ENCODE measurements at regions not wholly inside any gene's neighbourhood (a gene's known extent, or its start where the extent isn't known, plus 50 kb on each side); places are given as distances from the start of the nearest gene placed in this dataset.

GRCh38 chr11:21883354-21883753, 309.5 kb upstream of the ANO5 start:
- CTCF ChIA-PET: no interaction called here
- no peaks in the 10 kb centered on the region; a peak in 1 of 4 replicates for H3K4me1 ChIP-seq (ENCODE audit: control insufficient read depth in 1 of 2, insufficient read depth in 2 of 2, low read depth in 1 of 2, low read length in 1 of 2)
- TF ChIP-seq MAX (IDR thresholded peaks at IDR 0.05; ENCODE audit: low read depth) (no peak), YY1 (IDR thresholded peaks at IDR 0.05; ENCODE audit: low read depth) (no peak), ELF1 (IDR thresholded peaks at IDR 0.05) (no peak), PBX3 (IDR thresholded peaks at IDR 0.05) (no peak), TEAD4 (IDR thresholded peaks at IDR 0.05; ENCODE audit: borderline replicate concordance, insufficient read depth) (no peak), RCOR1 (IDR thresholded peaks at IDR 0.05; ENCODE audit: low read length) (no peak), MEF2A (IDR thresholded peaks at IDR 0.05; ENCODE audit: borderline replicate concordance, low read depth) (no peak), TAF1 (IDR thresholded peaks at IDR 0.05; ENCODE audit: borderline replicate concordance, low read depth, low read length) (no peak), NFIC (IDR thresholded peaks at IDR 0.05; ENCODE audit: borderline replicate concordance) (no peak)

GRCh38 chr11:21888814-21889213, 304.1 kb upstream of the ANO5 start:
- TF ChIP-seq POLR2AphosphoS5 (IDR thresholded peaks at IDR 0.05; ENCODE audit: low read depth, low read length) (no peak), EP300 (IDR thresholded peaks at IDR 0.05; ENCODE audit: borderline replicate concordance in 1 of 2, low read depth in 1 of 2, low read length in 1 of 2) (no peak), USF2 (IDR thresholded peaks at IDR 0.05; ENCODE audit: borderline replicate concordance, low read depth, low read length) (no peak), FOXJ3 (CRISPR knock-in tag; IDR thresholded peaks at IDR 0.05) (no peak), MXI1 (IDR thresholded peaks at IDR 0.05; ENCODE audit: low read depth, low read length) (no peak), RXRA (IDR thresholded peaks at IDR 0.05; ENCODE audit: borderline replicate concordance, low read depth) (no peak), ELF1 (IDR thresholded peaks at IDR 0.05) (no peak), NFIC (IDR thresholded peaks at IDR 0.05; ENCODE audit: borderline replicate concordance) (no peak), TCF12 (IDR thresholded peaks at IDR 0.05) (no peak), MAX (IDR thresholded peaks at IDR 0.05; ENCODE audit: low read depth) (no peak), GATA2 (CRISPR knock-in tag; IDR thresholded peaks at IDR 0.05) (no peak), RFX5 (IDR thresholded peaks at IDR 0.05; ENCODE audit: low read length) (no peak), IRF3 (IDR thresholded peaks at IDR 0.05; ENCODE audit: low read depth, low read length) (no peak), FOSL2 (IDR thresholded peaks at IDR 0.05; ENCODE audit: borderline replicate concordance, low read depth) (no peak), TEAD4 (IDR thresholded peaks at IDR 0.05; ENCODE audit: borderline replicate concordance, insufficient read depth) (no peak), MEF2A (IDR thresholded peaks at IDR 0.05; ENCODE audit: borderline replicate concordance, low read depth) (no peak), CHD2 (IDR thresholded peaks at IDR 0.05; ENCODE audit: low read length, partially characterized antibody) (no peak)
- 15% methylated on average over 1 of the region's 1 CpG for WGBS (ENCODE audit: low lambda C conversion rate)
- no peaks in the 10 kb centered on the region for H3K36me3 ChIP-seq (replicated peaks in 1 of 2; ENCODE audit: control insufficient read depth in 1 of 2, insufficient read depth in 2 of 2, low read length in 1 of 2)
- H3K27ac ChIP-seq (ENCODE audit: low read depth in 2 of 2, low read length in 1 of 2): peak overlapping the region in 1 of 2 experiments; percentile 13; a peak in 1 of 4 replicates
- ChIA-PET CTCF (no interaction called here), POLR2A (no interaction called here)
- H3K79me2 ChIP-seq (ENCODE audit: insufficient read depth): no peaks in the 10 kb centered on the region
- H3K9me3 ChIP-seq: no peaks in the 10 kb centered on the region
- no peak overlapping the region for H2AFZ ChIP-seq (ENCODE audit: low read depth)
- DNase-seq: no peak
- no peaks in the 10 kb centered on the region for H3F3A ChIP-seq (replicated peaks; ENCODE audit: insufficient read depth)
- no peak overlapping the region for H3K4me2 ChIP-seq
- H4K20me1 ChIP-seq (ENCODE audit: insufficient read depth): no peaks in the 10 kb centered on the region
- H3K9me2 ChIP-seq: no peaks in the 10 kb centered on the region
- no peak overlapping the region for H3K4me3 ChIP-seq (ENCODE audit: low read depth in 2 of 2, low read length in 1 of 2)
- H3K27me3 ChIP-seq (ENCODE audit: insufficient read depth): no peaks in the 10 kb centered on the region
- H3K9ac ChIP-seq: no peak overlapping the region
- peaks cover 0 to 8% of the 10 kb centered on the region in 2 experiments; a peak in 3 of 4 replicates for H3K4me1 ChIP-seq (ENCODE audit: control insufficient read depth in 1 of 2, insufficient read depth in 2 of 2, low read depth in 1 of 2, low read length in 1 of 2)

More at GRCh38 chr11:21883354-21883753, 309.5 kb upstream of the ANO5 start:
- no peaks in the 10 kb centered on the region for H3K9me3 ChIP-seq
- no peaks in the 10 kb centered on the region for H3K9me2 ChIP-seq
- H3K27me3 ChIP-seq (ENCODE audit: insufficient read depth): no peaks in the 10 kb centered on the region
- H2AFZ ChIP-seq (ENCODE audit: low read depth): no peak overlapping the region
- H3K36me3 ChIP-seq (replicated peaks in 1 of 2; ENCODE audit: control insufficient read depth in 1 of 2, insufficient read depth in 2 of 2, low read length in 1 of 2): no peaks in the 10 kb centered on the region
- H3K4me2 ChIP-seq: no peak overlapping the region
- H3K27ac ChIP-seq (ENCODE audit: low read depth in 2 of 2, low read length in 1 of 2): no peak overlapping the region
- DNase-seq: no peak
- H3K79me2 ChIP-seq (ENCODE audit: insufficient read depth): no peaks in the 10 kb centered on the region
- 41% methylated on average over 3 of the region's 3 CpGs for WGBS (ENCODE audit: low lambda C conversion rate)
- no peak overlapping the region for H3K4me3 ChIP-seq (ENCODE audit: low read depth in 2 of 2, low read length in 1 of 2)
- H4K20me1 ChIP-seq (ENCODE audit: insufficient read depth): no peaks in the 10 kb centered on the region
- no peak overlapping the region for H3K9ac ChIP-seq
- POLR2A ChIA-PET: no interaction called here
- no peaks in the 10 kb centered on the region for H3F3A ChIP-seq (replicated peaks; ENCODE audit: insufficient read depth)
